Left ventricle myocardium superior (tissue), 1 donor: ENCODE measurements at regions not wholly inside any gene's neighbourhood (a gene's known extent, or its start where the extent isn't known, plus 50 kb on each side); places are given as distances from the start of the nearest gene placed in this dataset.
A peak's percentile ranks its signal among the peaks of the same experiment; 100 is the strongest.
"Not testable (repeated sequence)": the region's sequence is repeated elsewhere in the genome, so short reads cannot be mapped to it uniquely, and the experiment has no call there.

ENCODE experiments used
- ATAC-seq: fragments of 200-7000 bp; cut with Tn5 transposase; one replicate; pipeline ENCODE4 v1.9.1; 2020; ENCODE audit warnings: mild to moderate bottlenecking, moderate library complexity
- DNase-seq: peaks from one replicate; pipeline ENCODE4 v3.0.0-alpha.2; 2020
- intact Hi-C: fragments of 100-400 bp; cut with micrococcal nuclease; formaldehyde crosslinking; loops from one replicate; pipeline ENCODE4 v1.11.0; 2022
- donor health status: DM: no; HTN: yes; CAD: no; lungs with severe emphysema.

GRCh38 chr21:19010996-19011395 lies 607.4 kb upstream of the TMPRSS15 start:
- DNase-seq: no peak
- peak; percentile 98 for ATAC-seq
- intact Hi-C loops: no loop called here

- DNase-seq (peak; percentile 55), ATAC-seq (peak; percentile 94)
- intact Hi-C loops: no loop called here
Measured at GRCh38 chr21:19011451-19011850, 607.9 kb upstream of the TMPRSS15 start.

GRCh38 chr21:19013916-19014315 lies 610.3 kb upstream of the TMPRSS15 start:
- intact Hi-C loops: no loop called here
- ATAC-seq: no peak
- no peak for DNase-seq

GRCh38 chr21:19018529-19018928 lies 614.9 kb upstream of the TMPRSS15 start:
- no peak for ATAC-seq
- DNase-seq: no peak
- intact Hi-C loops: no loop called here

- DNase-seq (no peak), ATAC-seq (no peak)
- intact Hi-C loops: no loop called here
Measured at GRCh38 chr21:19022978-19023377, 619.4 kb upstream of the TMPRSS15 start.

DNA sequence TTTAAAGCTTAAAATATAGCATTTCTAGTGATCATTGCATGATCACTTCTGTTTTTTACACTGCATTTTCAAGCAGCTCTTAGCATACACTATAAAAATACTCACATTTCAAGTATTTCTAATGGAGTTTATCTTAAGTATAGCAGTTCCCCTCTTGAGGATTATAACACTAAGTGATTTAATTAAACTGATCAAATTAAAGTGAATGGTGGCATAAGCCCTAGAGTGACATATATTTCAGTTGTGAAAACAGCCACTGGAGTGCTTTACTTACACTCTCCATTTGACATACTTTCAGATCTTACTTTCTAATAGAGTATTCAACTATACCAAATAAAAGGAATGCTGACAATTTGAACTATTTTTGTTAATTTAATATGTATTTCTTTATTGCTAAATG lies 623.3 kb upstream of the TMPRSS15 start:
- ATAC-seq (no peak), DNase-seq (no peak)
- intact Hi-C loops: no loop called here

DNA sequence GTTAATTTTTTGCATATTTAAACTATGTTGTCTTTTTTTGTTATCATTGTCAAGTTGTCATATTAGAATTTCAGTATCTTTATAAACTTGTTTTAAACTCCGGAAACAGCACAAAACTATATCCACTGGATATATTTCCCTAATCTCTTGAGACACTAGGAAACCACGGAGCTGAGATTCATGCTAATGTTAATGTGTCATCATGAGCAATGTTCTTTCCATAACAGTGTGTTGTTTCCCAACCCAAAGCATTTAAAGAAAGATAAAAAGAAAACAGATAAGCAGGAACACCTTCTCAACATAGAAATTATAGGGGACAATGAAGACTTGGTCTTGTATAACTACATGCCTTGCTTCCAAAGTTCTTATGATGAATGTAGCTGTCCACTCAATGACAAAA lies 626.2 kb upstream of the TMPRSS15 start:
- intact Hi-C loops: no loop called here
- DNase-seq: no peak
- no peak for ATAC-seq

GRCh38 chr21:19031953-19032352 lies 628.4 kb upstream of the TMPRSS15 start:
- intact Hi-C loops: no loop called here
- no peak for ATAC-seq

GRCh38 chr21:19034041-19034440 lies 630.5 kb upstream of the TMPRSS15 start:
- no peak for DNase-seq
- ATAC-seq: no peak
- intact Hi-C loops: no loop called here

More at GRCh38 chr21:19031953-19032352, 628.4 kb upstream of the TMPRSS15 start:
- DNase-seq: no peak

DNA sequence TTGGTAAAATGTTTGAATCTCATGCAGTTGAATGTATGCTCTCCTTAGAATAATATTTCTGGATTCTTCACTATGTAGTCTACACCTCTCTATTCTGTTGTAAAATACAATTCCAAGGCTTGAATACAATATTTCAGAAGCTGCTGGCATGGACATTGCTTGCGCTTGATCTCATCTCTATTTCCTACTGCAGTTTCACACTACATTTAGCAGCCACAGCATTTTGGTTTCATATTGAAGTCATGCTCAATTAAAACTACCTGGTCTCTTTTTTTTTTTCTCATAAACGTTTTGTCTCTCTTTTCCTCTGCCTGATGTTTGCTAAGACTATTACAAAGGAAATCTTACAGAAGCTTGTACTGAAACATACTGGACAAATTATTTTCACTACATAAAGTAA lies 631.0 kb upstream of the TMPRSS15 start:
- ATAC-seq (no peak), DNase-seq (no peak)
- intact Hi-C loops: no loop called here

DNA sequence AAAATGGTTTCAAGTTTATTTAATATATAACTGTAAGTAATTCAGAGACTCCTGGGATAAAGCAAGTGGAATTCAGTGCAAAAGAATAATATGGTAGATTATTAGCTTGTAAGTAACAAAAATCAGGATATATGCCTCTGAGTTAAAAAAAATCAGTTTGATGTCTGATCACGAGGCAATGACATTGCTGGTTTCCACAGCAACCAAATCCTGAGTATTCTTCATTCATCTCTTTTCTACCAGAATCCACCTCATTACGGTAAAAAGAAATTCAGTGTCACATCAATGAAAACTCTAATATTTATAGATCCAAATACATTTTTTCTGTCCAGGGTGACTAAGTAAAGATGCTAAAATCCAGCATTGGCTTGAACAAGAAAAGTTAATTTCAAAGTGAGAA lies 642.3 kb upstream of the TMPRSS15 start:
- intact Hi-C loops: no loop called here
- ATAC-seq (no peak), DNase-seq (no peak)

DNA sequence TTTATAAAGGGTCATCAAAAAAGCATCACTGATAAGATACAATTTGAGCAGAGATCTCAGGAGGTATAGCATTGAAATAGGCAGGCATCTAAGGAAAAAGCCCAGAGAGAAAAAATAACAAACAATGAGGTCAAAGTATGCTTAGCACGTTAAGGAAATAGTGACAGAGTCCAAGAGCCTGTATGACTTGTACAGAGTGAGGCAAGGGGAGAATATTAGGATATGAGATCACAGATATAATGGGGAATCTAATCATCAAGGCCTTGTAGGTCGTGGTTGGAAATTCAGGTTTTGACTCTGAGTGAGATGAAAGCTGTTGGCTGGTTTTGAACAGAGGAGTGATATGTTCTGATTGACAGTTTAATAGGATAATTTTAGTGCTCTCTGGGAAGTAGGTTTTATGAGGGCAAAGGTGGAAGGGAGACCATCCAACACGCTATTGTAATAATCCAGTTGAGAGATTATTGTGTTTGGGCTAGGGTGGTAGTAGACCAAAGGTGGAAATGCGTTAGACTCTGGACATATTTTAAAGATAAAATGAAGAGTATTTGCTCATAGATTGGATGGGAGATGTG lies 644.6 kb upstream of the TMPRSS15 start:
- ATAC-seq: no peak
- no peak for DNase-seq
- intact Hi-C loops: no loop called here

- intact Hi-C loops: no loop called here
- DNase-seq (no peak), ATAC-seq (no peak)
Measured at GRCh38 chr21:19049567-19049966, 646.0 kb upstream of the TMPRSS15 start.

- DNase-seq (no peak), ATAC-seq (no peak)
- intact Hi-C loops: no loop called here
Measured at GRCh38 chr21:19065164-19065563, 661.6 kb upstream of the TMPRSS15 start.

DNA sequence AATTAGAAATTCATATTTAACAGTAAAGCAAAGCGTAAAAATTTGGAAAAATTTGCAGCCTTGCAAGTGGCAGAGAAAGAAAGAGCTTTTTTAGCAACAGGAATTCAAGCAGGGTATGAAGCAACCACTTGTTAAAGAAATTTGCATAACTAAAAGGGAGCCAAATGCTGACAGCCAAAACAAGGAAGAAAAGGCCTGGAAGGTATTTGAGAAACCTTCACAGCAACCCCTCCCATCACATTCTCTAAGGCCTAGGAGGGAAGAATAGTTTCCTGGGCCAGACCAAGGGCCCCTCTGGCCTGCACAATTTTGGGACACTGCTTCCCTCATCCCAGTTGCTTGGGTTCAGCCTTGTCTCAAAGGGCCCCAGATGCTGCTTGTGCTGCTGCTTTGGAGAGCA lies 672.4 kb upstream of the TMPRSS15 start:
- ATAC-seq: no peak
- DNase-seq: no peak
- intact Hi-C loops: no loop called here

GRCh38 chr21:19109694-19110093 lies 706.1 kb upstream of the TMPRSS15 start:
- intact Hi-C loops: no loop called here
- no peak for DNase-seq
- no peak for ATAC-seq

- DNase-seq, ATAC-seq, intact Hi-C loops: not testable (repeated sequence)
Measured at GRCh38 chr21:19119259-19119658, 715.7 kb upstream of the TMPRSS15 start.

GRCh38 chr21:19120591-19120990 lies 717.0 kb upstream of the TMPRSS15 start:
- intact Hi-C loops: no loop called here
- ATAC-seq (no peak), DNase-seq (no peak)

DNA sequence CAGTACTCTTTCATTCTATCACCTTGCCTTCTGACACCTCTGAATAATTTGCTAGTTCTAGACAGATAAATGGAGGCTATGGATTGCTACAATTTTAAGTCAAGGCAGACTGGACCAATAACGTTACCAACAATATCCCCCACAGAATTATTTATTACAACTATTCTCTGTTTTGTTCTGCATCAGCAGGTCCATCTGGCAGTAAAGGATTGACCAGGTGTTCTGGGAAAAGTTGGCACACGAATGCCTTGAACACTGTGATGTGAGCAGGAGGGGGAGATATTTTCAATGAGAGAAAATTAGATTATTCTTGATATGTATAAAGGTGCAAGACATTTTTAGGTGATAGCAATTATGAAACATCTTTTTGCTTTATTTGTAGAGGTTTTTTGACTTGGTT lies 718.8 kb upstream of the TMPRSS15 start:
- ATAC-seq: no peak
- DNase-seq: no peak
- intact Hi-C loops: no loop called here

DNA sequence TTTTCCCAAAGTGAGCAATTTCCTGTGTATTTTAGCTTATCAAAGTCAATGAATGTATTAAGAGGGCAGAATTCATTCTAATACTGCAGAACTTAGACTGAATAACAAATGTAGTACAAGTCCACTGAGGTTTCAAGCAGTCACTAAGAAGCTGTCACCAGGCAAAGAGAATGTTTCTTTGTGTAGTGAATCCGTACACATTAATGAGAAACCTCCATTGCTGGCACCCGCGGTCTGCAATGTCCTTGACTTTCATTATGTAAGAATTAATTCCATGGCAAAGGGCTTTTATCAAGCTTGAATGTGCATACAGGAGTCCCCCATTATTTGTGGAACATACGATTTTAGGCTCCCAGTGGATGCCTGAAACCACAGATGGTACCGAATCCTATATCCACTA lies 719.5 kb upstream of the TMPRSS15 start:
- DNase-seq: no peak
- no peak for ATAC-seq
- intact Hi-C loops: no loop called here

- DNase-seq (no peak), ATAC-seq (no peak)
- intact Hi-C loops: no loop called here
Measured at GRCh38 chr21:19123525-19123924, 719.9 kb upstream of the TMPRSS15 start.

- DNase-seq (no peak), ATAC-seq (no peak)
- intact Hi-C loops: no loop called here
Measured at GRCh38 chr21:19124691-19125090, 721.1 kb upstream of the TMPRSS15 start.
